ENCODE measurements at regions not wholly inside any gene's neighbourhood (a gene's known extent, or its start where the extent isn't known, plus 50 kb on each side); places are given as distances from the start of the nearest gene placed in this dataset.

- TF ChIP-seq CTCF (optimal IDR thresholded peaks at IDR 0.05 in 1 of 3, IDR thresholded peaks at IDR 0.05 in 1 of 3, conservative IDR thresholded peaks at IDR 0.05 in 1 of 3; ENCODE audit: extremely low read depth in 1 of 3, insufficient read depth in 2 of 3, low read length in 3 of 3) (no peak), EZH2 (IDR thresholded peaks at IDR 0.05; ENCODE audit: low read length) (no peak)
Measured at GRCh38 chr2:224190936-224191270, 151.8 kb upstream of the SERPINE2 start.
